Subcutaneous abdominal adipose tissue (tissue), 5 donors: ENCODE measurements at regions not wholly inside any gene's neighbourhood (a gene's known extent, or its start where the extent isn't known, plus 50 kb on each side); places are given as distances from the start of the nearest gene placed in this dataset.
"Not testable (repeated sequence)": the region's sequence is repeated elsewhere in the genome, so short reads cannot be mapped to it uniquely, and the experiment has no call there.

Experiments used
- H3K27ac ChIP-seq: one replicate; pipeline ENCODE4 v1.7.0; 2013; ENCODE audit warnings: low read depth, mild to moderate bottlenecking, inconsistent platforms, low read length, moderate library complexity
- H3K27me3 ChIP-seq, 5 donors: one replicate each; pipeline ENCODE4 v1.7.0; 2013; ENCODE audit warnings: low read length in 5 of 5, inconsistent platforms in 1 of 5; ENCODE audit not compliant: control insufficient read depth in 5 of 5, insufficient read depth in 4 of 5
- H3K36me3 ChIP-seq, 5 donors: one replicate each; pipeline ENCODE4 v1.7.0; 2013; ENCODE audit warnings: low read length in 5 of 5; ENCODE audit not compliant: control insufficient read depth in 5 of 5, insufficient read depth in 5 of 5
- H3K4me1 ChIP-seq, 5 donors: one replicate each; pipeline ENCODE4 v1.7.0; 2013; ENCODE audit warnings: low read length in 5 of 5, mild to moderate bottlenecking in 3 of 5, moderate library complexity in 1 of 5; ENCODE audit not compliant: control insufficient read depth in 5 of 5, insufficient read depth in 5 of 5
- H3K4me3 ChIP-seq, 5 donors: one replicate each; pipeline ENCODE4 v1.7.0; 2013; ENCODE audit warnings: low read length in 5 of 5, low read depth in 1 of 5
- H3K9ac ChIP-seq, 5 donors: one replicate each; pipeline ENCODE4 v1.7.0; 2013; ENCODE audit warnings: low read length in 5 of 5, mild to moderate bottlenecking in 4 of 5, moderate library complexity in 3 of 5
- H3K9me3 ChIP-seq, 5 donors: one replicate each; pipeline ENCODE4 v1.7.0; 2013; ENCODE audit warnings: low read length in 5 of 5; ENCODE audit not compliant: control insufficient read depth in 5 of 5
- donor health status: healthy.
- donor health status: healthy.
- donor health status: healthy.
- donor health status: healthy.
- donor health status: healthy.

DNA sequence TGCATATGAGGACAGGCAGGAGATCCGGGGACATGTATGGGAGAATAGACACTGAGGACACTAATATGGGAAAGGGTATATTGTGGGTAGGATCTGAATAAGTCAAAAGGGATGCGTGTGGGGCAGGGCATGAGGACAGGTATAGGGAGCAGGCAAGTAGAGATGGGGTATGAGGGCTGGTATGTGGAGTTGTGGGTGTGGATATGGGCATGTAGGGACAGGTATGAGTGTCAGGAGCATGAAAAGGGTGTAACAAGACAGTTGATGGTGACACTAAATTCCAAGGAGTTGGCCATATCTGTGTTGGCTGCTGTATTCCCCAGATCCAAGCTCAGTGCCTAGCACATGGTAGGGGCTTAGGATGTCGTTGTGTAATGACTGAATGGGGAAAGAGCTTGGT lies 84.4 kb upstream of the PAX2 start:
- Histone ChIP-seq H3K9me3 (no peaks in the 10 kb centered on the region), H3K27me3 (peaks cover 42 to 66% (median 63%) of the 10 kb centered on the region in 5 donors), H3K4me3 (no peak overlapping the region), H3K9ac (no peak overlapping the region), H3K27ac (no peak overlapping the region), H3K36me3 (no peaks in the 10 kb centered on the region), H3K4me1 (peaks cover 0 to 7% (median 2%) of the 10 kb centered on the region in 5 donors)

DNA sequence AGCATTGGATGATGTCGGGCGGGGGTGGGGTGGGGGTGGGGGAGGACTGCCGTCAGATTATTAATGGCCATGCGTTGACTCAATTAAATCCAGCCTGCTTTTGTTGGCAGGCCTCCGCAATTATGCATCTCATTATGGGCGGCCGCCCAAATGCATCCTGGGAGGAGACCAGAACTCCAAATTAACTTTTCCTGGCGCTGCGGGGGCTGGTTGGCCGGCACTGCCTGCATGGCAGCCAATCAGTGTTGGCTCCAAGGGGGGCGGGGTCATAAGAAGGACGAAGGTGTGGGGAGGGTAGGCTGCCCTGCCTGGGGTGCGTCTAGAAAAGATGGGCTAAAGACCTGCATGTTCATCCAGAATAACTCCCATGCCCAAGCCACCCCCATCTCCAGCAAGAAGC lies 83.9 kb upstream of the PAX2 start:
- peaks cover 0 to 5% (median 0%) of the 10 kb centered on the region in 5 donors for H3K4me1 ChIP-seq
- no peak overlapping the region for H3K9ac ChIP-seq
- H3K4me3 ChIP-seq, result no peak overlapping the region
- no peak overlapping the region for H3K27ac ChIP-seq
- no peaks in the 10 kb centered on the region for H3K36me3 ChIP-seq
- peaks cover 39 to 67% (median 60%) of the 10 kb centered on the region in 5 donors for H3K27me3 ChIP-seq
- no peaks in the 10 kb centered on the region for H3K9me3 ChIP-seq

DNA sequence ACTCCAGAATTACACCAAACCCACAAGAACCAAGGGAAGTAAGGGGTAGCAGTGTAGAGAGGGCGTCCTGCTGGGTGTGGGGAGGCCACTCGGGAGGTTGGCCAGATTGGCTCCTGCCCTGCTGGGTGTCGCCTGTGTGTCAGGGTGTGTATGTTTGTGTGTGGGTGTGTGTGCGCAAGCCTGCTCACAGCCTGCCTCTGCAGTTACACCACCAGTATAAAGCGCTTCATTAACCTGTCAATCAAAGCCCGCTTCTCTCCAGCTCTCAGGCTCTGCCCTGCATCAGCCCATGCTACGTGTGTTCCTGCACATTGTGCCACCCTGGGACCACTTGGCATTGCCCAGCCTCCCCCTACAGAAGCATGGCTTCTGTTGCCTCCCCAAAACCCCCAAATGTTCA lies 83.3 kb upstream of the PAX2 start:
- peaks cover 35 to 62% (median 59%) of the 10 kb centered on the region in 5 donors for H3K27me3 ChIP-seq

DNA sequence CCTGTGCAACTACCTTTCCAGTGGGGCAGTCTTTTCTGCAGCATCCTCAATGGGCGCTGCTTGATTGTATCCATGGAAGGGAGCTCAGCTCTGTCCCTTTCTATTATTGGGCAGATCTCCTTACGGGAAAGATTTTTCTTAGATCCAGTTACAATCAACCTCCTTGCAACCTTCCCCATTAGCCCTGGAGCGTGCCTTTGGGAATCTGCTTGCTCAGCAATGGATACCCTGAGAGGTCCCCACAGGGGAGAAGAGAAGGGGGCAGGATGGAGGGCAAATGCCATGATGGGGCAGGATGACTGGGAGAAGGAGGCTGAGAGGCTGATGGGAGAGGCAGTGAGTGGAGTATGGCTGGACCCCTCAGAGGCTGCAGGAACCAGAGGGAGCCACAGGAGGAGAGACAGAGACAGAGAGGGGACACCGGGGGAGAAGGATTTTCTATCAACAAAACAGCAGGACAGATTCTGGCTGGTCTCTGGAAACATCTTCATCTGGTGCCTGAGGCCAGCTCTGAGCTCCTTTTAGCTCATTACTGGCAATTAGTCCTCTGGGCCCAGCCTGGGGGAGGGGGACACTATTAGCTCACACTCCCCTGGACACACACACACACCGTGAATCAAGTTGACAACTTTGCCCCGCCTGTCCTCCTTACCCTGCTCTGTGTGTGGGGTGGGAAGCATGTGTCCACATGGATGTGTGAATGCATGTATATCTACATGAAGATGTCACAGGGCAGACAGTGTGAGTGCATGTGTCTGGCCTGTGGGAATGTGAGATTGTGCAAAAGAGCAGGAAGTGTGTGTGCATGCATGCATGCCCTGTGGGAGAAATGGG lies 80.8 kb upstream of the PAX2 start:
- no peaks in the 10 kb centered on the region for H3K9me3 ChIP-seq
- no peaks in the 10 kb centered on the region for H3K36me3 ChIP-seq
- H3K27me3 ChIP-seq, result peaks cover 27 to 66% (median 59%) of the 10 kb centered on the region in 5 donors
- no peak overlapping the region for H3K4me3 ChIP-seq
- peaks cover 0 to 2% (median 0%) of the 10 kb centered on the region in 5 donors for H3K4me1 ChIP-seq
- H3K9ac ChIP-seq, result no peak overlapping the region
- no peak overlapping the region for H3K27ac ChIP-seq

More for the DNA sequence above, 83.3 kb upstream of the PAX2 start:
- no peaks in the 10 kb centered on the region for H3K36me3 ChIP-seq
- H3K27ac ChIP-seq, result no peak overlapping the region
- H3K4me3 ChIP-seq, result no peak overlapping the region
- H3K9me3 ChIP-seq, result no peaks in the 10 kb centered on the region
- no peak overlapping the region for H3K9ac ChIP-seq
- H3K4me1 ChIP-seq, result peaks cover 0 to 5% (median 0%) of the 10 kb centered on the region in 5 donors

DNA sequence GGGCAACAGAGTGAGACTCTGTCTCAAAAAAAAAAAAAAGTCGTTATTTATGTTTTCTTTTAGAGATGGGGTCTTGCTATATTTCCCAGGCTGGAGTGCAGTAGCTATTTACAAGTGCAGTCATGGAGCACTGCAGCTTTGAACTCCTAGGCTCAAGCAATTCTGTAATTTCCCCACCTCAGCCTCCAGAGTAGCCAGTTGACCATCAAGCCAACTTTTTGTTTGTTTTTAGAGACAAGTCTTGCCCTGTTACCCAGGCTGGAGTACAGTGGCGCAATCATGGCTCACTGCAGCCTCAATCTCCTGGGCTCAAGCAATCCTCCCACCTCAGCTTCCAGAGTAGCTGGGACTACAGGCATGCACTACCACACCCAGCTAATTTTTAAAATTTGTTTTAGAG lies 78.7 kb upstream of the PAX2 start:
- not testable (repeated sequence) for H3K9me3 ChIP-seq, H3K4me1 ChIP-seq, H3K4me3 ChIP-seq, H3K36me3 ChIP-seq, H3K27ac ChIP-seq, H3K9ac ChIP-seq
- peaks cover 27 to 65% (median 61%) of the 10 kb centered on the region in 5 donors for H3K27me3 ChIP-seq

DNA sequence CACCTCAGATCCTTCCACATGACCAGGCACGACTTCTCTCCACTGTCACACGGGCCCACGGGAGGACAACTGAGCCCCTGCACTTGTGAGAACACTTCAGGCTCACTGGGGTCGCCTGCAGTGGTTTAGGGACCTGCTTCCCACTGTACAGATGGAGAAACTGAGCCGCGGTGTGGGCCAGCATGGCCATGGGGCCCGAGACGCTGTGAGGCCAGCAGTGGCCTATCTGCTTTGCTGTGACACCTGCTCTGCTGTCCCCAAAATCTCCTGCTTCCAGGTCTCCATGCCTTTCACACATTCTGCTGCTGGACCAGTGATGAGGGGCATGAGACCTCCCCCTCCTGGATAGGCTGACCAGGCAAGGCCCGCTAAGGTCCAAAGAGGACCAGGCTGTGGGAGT lies 75.8 kb upstream of the PAX2 start:
- Histone ChIP-seq H3K9me3 (no peaks in the 10 kb centered on the region), H3K27me3 (peaks cover 47 to 69% (median 62%) of the 10 kb centered on the region in 5 donors)

DNA sequence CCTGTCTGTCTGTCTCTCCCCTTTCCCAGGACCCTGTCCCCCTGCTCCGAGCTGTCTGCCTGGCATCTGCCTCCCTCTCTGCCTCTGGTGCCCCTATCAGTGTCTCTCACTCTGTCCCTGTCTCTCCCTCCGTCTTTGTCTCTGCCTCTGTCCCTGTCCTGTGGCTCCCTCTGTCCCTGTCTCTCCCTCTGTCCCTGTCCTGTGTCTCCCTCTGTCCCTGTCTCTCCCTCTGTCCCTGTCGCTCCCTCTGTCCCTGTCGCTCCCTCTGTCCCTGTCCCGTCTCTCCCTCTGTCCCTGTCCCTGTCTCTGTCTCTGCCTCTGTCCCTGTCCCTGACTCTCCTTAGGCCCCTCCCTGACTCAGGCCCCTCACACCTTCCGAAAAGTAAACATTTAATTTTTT lies 75.0 kb upstream of the PAX2 start:
- Histone ChIP-seq H3K27me3 (peaks cover 49 to 71% (median 63%) of the 10 kb centered on the region in 5 donors), H3K4me1 (peaks cover 0 to 2% (median 0%) of the 10 kb centered on the region in 5 donors), H3K4me3 (no peak overlapping the region), H3K36me3 (no peaks in the 10 kb centered on the region), H3K9ac (no peak overlapping the region), H3K9me3 (no peaks in the 10 kb centered on the region), H3K27ac (no peak overlapping the region)

More for the DNA sequence above, 75.8 kb upstream of the PAX2 start:
- Histone ChIP-seq H3K36me3 (no peaks in the 10 kb centered on the region), H3K9ac (no peak overlapping the region), H3K4me3 (no peak overlapping the region), H3K27ac (no peak overlapping the region), H3K4me1 (peaks cover 0 to 2% (median 0%) of the 10 kb centered on the region in 5 donors)

DNA sequence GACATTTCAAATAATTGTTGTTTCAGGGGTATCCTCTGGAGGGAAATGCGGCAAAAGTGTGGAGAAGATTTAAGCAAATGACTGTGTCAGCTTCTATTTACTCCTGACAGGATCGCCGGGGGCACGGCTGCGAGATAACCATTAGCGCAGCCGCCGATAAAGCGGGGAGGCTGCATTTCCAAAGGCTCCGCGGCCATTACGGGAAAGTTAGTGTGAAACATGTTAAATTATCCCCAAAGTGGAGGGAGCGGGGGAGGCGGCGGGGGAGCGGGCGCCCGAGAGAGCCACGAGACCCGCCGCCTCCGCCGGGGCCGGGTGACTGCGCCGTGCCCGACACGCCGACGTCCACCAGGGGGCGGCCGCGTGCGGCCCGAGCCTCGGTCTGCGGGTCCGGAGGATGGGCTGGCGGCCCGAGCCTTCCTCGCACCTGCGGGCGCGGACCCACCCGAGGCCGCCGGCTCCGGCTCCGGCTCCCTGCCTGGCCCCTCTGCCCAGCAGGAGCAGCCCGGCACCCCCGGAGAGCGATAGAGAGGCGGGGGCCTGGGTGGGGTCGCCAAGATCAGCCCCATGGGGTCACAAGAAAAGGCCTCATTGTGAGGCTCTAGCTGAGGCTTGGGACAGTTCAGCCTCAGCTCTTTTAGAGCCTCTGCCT lies 74.4 kb upstream of the PAX2 start:
- Histone ChIP-seq H3K27ac (no peak overlapping the region), H3K9me3 (no peaks in the 10 kb centered on the region), H3K4me1 (peaks cover 0 to 2% (median 0%) of the 10 kb centered on the region in 5 donors), H3K9ac (no peak overlapping the region), H3K36me3 (no peaks in the 10 kb centered on the region), H3K27me3 (peaks cover 49 to 73% (median 63%) of the 10 kb centered on the region in 5 donors), H3K4me3 (no peak overlapping the region)

DNA sequence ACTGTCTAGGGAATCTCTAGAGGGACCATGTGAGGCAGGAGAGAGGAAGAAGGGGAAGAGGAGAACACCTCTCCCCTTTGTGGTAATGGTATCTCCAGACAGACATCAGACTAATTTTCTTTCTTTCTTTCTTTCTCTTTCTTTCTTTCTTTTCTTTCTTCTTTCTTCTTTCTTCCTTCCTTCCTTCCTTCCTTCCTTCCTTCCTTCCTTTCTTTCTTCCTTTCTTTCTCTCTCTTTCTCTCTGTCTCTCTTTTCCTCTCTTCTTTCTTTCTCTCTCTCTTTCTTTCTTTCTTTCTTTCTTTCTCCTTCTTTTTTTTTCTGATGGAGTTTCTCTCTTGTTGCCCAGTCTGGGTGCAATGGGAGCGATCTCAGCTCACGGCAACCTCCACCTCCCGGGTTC lies 73.2 kb upstream of the PAX2 start:
- no peaks in the 10 kb centered on the region for H3K36me3 ChIP-seq
- no peak overlapping the region for H3K27ac ChIP-seq
- peaks cover 47 to 72% (median 59%) of the 10 kb centered on the region in 5 donors for H3K27me3 ChIP-seq
- no peak overlapping the region for H3K4me3 ChIP-seq
- H3K4me1 ChIP-seq, result peaks cover 0 to 2% (median 0%) of the 10 kb centered on the region in 5 donors
- H3K9me3 ChIP-seq, result no peaks in the 10 kb centered on the region
- no peak overlapping the region for H3K9ac ChIP-seq

DNA sequence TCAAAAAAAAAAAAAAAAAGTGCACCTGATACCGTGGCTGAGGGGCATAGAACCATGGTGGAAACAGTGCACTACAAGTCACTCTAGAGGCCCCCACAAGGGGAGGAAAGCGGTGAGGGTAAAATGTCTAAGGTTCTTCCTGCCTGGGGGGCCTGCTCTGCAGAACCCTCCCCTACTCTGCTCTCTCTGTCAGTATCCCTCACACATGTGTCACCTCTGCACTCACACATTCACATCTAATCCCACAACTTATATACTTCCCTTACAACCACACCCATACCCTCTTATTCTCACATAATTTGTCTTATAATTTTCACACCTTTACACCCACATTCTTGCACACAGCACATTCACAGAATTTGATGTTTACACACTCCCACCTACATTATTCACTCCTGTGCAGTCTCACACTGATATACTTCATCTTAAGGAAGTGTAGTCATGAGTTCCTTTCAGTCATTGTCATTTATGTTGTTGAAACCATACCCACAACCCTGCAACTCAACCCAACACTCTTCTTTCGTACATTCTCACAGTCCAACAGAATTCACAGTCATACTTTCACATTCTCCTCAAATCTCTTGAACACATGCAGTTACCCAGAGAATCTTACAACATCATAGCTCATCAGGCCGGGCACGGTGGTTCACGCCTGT lies 68.0 kb upstream of the PAX2 start:
- Histone ChIP-seq H3K27me3 (peaks cover 29 to 45% (median 36%) of the 10 kb centered on the region in 5 donors), H3K4me1 (peaks cover 0 to 4% (median 3%) of the 10 kb centered on the region in 5 donors), H3K9me3 (no peaks in the 10 kb centered on the region), H3K4me3 (no peak overlapping the region), H3K27ac (no peak overlapping the region), H3K9ac (no peak overlapping the region), H3K36me3 (no peaks in the 10 kb centered on the region)
